Mesendoderm (in vitro differentiated cells): ENCODE measurements at regions not wholly inside any gene's neighbourhood (a gene's known extent, or its start where the extent isn't known, plus 50 kb on each side); places are given as distances from the start of the nearest gene placed in this dataset.

ENCODE experiments used
- DNase-seq: peaks from one replicate; pipeline ENCODE4 v3.0.0; 2013
- H2AK5ac ChIP-seq: 2 replicates; pipeline ENCODE4 v1.6.1; 2013; ENCODE audit warnings: low read length, inconsistent platforms
- H2BK120ac ChIP-seq: 2 replicates; pipeline ENCODE4 v1.6.1; 2013; ENCODE audit warnings: low read depth, mild to moderate bottlenecking, low read length, moderate library complexity, mixed read lengths
- H2BK15ac ChIP-seq: replicated peaks from 2 replicates; pipeline ENCODE4 v1.6.1; 2013; ENCODE audit warnings: low read depth, mild to moderate bottlenecking, moderate library complexity
- H2BK5ac ChIP-seq: 2 replicates; pipeline ENCODE4 v1.6.1; 2013; ENCODE audit warnings: low read length, inconsistent platforms
- H3K18ac ChIP-seq: 2 replicates; pipeline ENCODE4 v1.6.1; 2013; ENCODE audit warnings: mild to moderate bottlenecking, low read length, mixed read lengths
- H3K23ac ChIP-seq: one replicate; pipeline ENCODE4 v1.6.1; 2013; ENCODE audit warnings: low read length
- H3K27ac ChIP-seq: 2 replicates; pipeline ENCODE4 v1.5.1; 2013; ENCODE audit warnings: low read depth, mild to moderate bottlenecking, inconsistent platforms, low read length, moderate library complexity
- H3K27me3 ChIP-seq: 2 replicates; pipeline ENCODE4 v1.6.1; 2013; ENCODE audit warnings: low read length, control low read depth, mild to moderate bottlenecking, inconsistent platforms; ENCODE audit not compliant: insufficient read depth, poor library complexity
- H3K36me3 ChIP-seq: 2 replicates; pipeline ENCODE4 v1.6.1; 2013; ENCODE audit warnings: low read length, inconsistent platforms; ENCODE audit not compliant: control insufficient read depth, insufficient read depth
- H3K4ac ChIP-seq: one replicate; pipeline ENCODE4 v1.6.1; 2013; ENCODE audit warnings: low read depth, mild to moderate bottlenecking, low read length, moderate library complexity
- H3K4me1 ChIP-seq: 2 replicates; pipeline ENCODE4 v1.6.1; 2013; ENCODE audit warnings: low read depth, low read length, inconsistent platforms; ENCODE audit not compliant: control insufficient read depth
- H3K4me2 ChIP-seq: 2 replicates; pipeline ENCODE4 v1.6.1; 2013; ENCODE audit warnings: low read length
- H3K4me3 ChIP-seq: 2 replicates; pipeline ENCODE4 v1.5.1; 2013; ENCODE audit warnings: mild to moderate bottlenecking, low read length
- H3K56ac ChIP-seq: one replicate; pipeline ENCODE4 v1.6.1; 2013; ENCODE audit warnings: low read length
- H3K79me1 ChIP-seq: 2 replicates; pipeline ENCODE4 v1.6.1; 2013; ENCODE audit warnings: low read length, inconsistent platforms
- H3K79me2 ChIP-seq: 2 replicates; pipeline ENCODE4 v1.6.1; 2013; ENCODE audit warnings: mild to moderate bottlenecking, low read length; ENCODE audit not compliant: control insufficient read depth, insufficient read depth
- H3K9ac ChIP-seq: 2 replicates; pipeline ENCODE4 v1.6.1; 2013; ENCODE audit warnings: low read length, inconsistent platforms
- H4K5ac ChIP-seq: one replicate; pipeline ENCODE4 v1.6.1; 2013; ENCODE audit warnings: low read length
- H4K8ac ChIP-seq: one replicate; pipeline ENCODE4 v1.6.1; 2013; ENCODE audit warnings: low read depth, mild to moderate bottlenecking, control low read depth, low read length, moderate library complexity
- WGBS: extraction: QIAGEN DNeasy Blood & Tissue Kit; methylation state at CpG from one replicate; pipeline ENCODE4 v1.1.7; 2013; ENCODE audit warnings: low lambda C conversion rate, missing lambda C conversion rate; ENCODE audit not compliant: insufficient coverage; ENCODE audit errors: extremely low coverage; 5-methylcytosine and 5-hydroxymethylcytosine counted together

DNA sequence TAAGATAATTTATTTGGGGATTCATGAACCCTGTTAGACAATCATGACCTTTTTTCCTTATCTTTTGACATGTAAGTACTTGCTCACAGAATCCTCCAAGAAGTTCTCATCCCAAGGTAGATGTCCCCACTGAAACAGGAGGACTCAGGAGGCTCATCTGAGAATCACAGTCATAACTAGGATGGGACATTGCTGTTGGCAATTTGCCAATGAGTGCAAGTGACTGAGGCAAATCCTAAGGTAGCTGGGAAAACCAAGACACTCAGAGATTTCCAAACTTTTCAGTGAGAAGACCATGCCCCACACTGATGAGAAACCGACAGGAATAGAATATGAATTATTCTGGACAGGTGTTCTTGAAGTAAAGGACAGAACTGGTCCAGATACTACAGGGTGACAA, 735.0 kb downstream of the TMEM182 start:
- Histone ChIP-seq H3K18ac (no peak overlapping the region), H3K79me2 (no peaks in the 10 kb centered on the region), H3K23ac (no peak overlapping the region), H3K56ac (no peak overlapping the region), H3K36me3 (no peaks in the 10 kb centered on the region), H4K5ac (no peak overlapping the region), H3K4me3 (no peak overlapping the region), H2BK120ac (no peak overlapping the region), H2BK5ac (no peak overlapping the region), H2BK15ac (no peak overlapping the region), H3K4ac (no peak overlapping the region), H3K4me1 (no peaks in the 10 kb centered on the region), H2AK5ac (no peak overlapping the region), H3K79me1 (no peaks in the 10 kb centered on the region), H3K4me2 (no peak overlapping the region), H4K8ac (no peak overlapping the region), H3K27me3 (no peaks in the 10 kb centered on the region), H3K27ac (no peak overlapping the region), H3K9ac (no peak overlapping the region)
- DNase-seq, result no peak
- WGBS, result no CpG with 5 or more reads among the region's 1 CpG

- Histone ChIP-seq H4K5ac (no peak overlapping the region), H2BK5ac (no peak overlapping the region), H3K27me3 (no peaks in the 10 kb centered on the region), H3K4me1 (no peaks in the 10 kb centered on the region), H3K36me3 (no peaks in the 10 kb centered on the region), H3K9ac (no peak overlapping the region), H3K23ac (no peak overlapping the region), H3K4ac (no peak overlapping the region), H2BK120ac (no peak overlapping the region), H3K18ac (no peak overlapping the region), H3K79me1 (no peaks in the 10 kb centered on the region), H2AK5ac (no peak overlapping the region), H3K4me3 (no peak overlapping the region), H3K79me2 (no peaks in the 10 kb centered on the region), H3K56ac (no peak overlapping the region), H2BK15ac (no peak overlapping the region), H3K4me2 (no peak overlapping the region), H3K27ac (no peak overlapping the region), H4K8ac (no peak overlapping the region)
- DNase-seq, result no peak
- WGBS, result no CpG with 5 or more reads among the region's 4 CpGs
Observed at GRCh38 chr2:103506812-103507211, 745.0 kb downstream of the TMEM182 start.

- no peak for DNase-seq
- H3K36me3 ChIP-seq, result no peaks in the 10 kb centered on the region
- no peaks in the 10 kb centered on the region for H3K79me1 ChIP-seq
- no peak overlapping the region for H4K8ac ChIP-seq
- no peak overlapping the region for H3K27ac ChIP-seq
- no peak overlapping the region for H3K4me3 ChIP-seq
- H3K27me3 ChIP-seq, result no peaks in the 10 kb centered on the region
- H3K4me2 ChIP-seq, result no peak overlapping the region
- no peak overlapping the region for H2AK5ac ChIP-seq
- no peak overlapping the region for H3K4ac ChIP-seq
- H2BK120ac ChIP-seq, result no peak overlapping the region
- H3K23ac ChIP-seq, result no peak overlapping the region
- no peak overlapping the region for H2BK15ac ChIP-seq
- H3K56ac ChIP-seq, result no peak overlapping the region
- no peak overlapping the region for H3K9ac ChIP-seq
- no peak overlapping the region for H3K18ac ChIP-seq
- H3K79me2 ChIP-seq, result no peaks in the 10 kb centered on the region
- no peak overlapping the region for H4K5ac ChIP-seq
- H2BK5ac ChIP-seq, result no peak overlapping the region
- no peaks in the 10 kb centered on the region for H3K4me1 ChIP-seq
Observed at GRCh38 chr2:103512442-103512841, 750.6 kb downstream of the TMEM182 start.

DNA sequence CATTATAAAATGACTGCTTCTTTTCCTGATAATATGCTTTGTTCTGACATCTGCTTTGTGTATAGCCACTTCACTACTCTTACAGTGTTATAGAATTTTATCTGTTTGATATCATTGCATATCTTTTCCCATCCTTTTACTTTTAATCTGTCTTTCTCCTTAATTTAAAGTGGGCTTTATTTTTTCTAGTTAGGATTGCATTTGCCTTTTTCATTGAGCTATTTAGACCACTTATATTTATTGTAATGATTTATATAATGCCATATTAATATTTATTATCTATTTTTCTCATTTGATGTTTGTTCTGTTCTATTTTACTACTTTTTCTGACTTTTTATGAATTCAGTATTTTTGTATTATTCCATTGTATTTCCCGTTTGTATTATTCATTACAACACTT, 758.7 kb downstream of the TMEM182 start:
- no peaks in the 10 kb centered on the region for H3K36me3 ChIP-seq
- H3K79me2 ChIP-seq, result no peaks in the 10 kb centered on the region
- no peak overlapping the region for H3K56ac ChIP-seq
- H2BK120ac ChIP-seq, result no peak overlapping the region
- no peak overlapping the region for H3K23ac ChIP-seq
- H3K4ac ChIP-seq, result no peak overlapping the region
- no peaks in the 10 kb centered on the region for H3K79me1 ChIP-seq
- no peak overlapping the region for H3K18ac ChIP-seq
- no peak overlapping the region for H3K27ac ChIP-seq
- no peak overlapping the region for H2AK5ac ChIP-seq
- H3K9ac ChIP-seq, result no peak overlapping the region
- H3K27me3 ChIP-seq, result no peaks in the 10 kb centered on the region
- H3K4me2 ChIP-seq, result no peak overlapping the region
- no CpG with 5 or more reads among the region's 1 CpG for WGBS
- H2BK15ac ChIP-seq, result no peak overlapping the region
- H3K4me1 ChIP-seq, result no peaks in the 10 kb centered on the region
- no peak overlapping the region for H3K4me3 ChIP-seq
- no peak overlapping the region for H4K8ac ChIP-seq
- no peak for DNase-seq
- no peak overlapping the region for H4K5ac ChIP-seq
- H2BK5ac ChIP-seq, result no peak overlapping the region

- Histone ChIP-seq H3K4ac (no peak overlapping the region), H2BK5ac (no peak overlapping the region), H2BK120ac (no peak overlapping the region), H3K56ac (no peak overlapping the region), H3K4me3 (no peak overlapping the region), H3K27ac (no peak overlapping the region), H2BK15ac (no peak overlapping the region), H3K79me2 (no peaks in the 10 kb centered on the region), H3K4me1 (no peaks in the 10 kb centered on the region), H4K8ac (no peak overlapping the region), H4K5ac (no peak overlapping the region), H3K18ac (no peak overlapping the region), H3K4me2 (no peak overlapping the region), H3K36me3 (no peaks in the 10 kb centered on the region), H3K79me1 (no peaks in the 10 kb centered on the region), H3K27me3 (no peaks in the 10 kb centered on the region), H3K9ac (no peak overlapping the region), H3K23ac (no peak overlapping the region), H2AK5ac (no peak overlapping the region)
- no CpG with 5 or more reads among the region's 2 CpGs for WGBS
- DNase-seq, result no peak
Observed at GRCh38 chr2:103525756-103526155, 763.9 kb downstream of the TMEM182 start.

- Histone ChIP-seq H3K23ac (no peak overlapping the region), H2BK15ac (no peak overlapping the region), H3K56ac (no peak overlapping the region), H4K5ac (no peak overlapping the region), H2BK120ac (no peak overlapping the region), H3K4me2 (no peak overlapping the region), H3K4me3 (no peak overlapping the region), H3K36me3 (no peaks in the 10 kb centered on the region), H3K79me2 (no peaks in the 10 kb centered on the region), H3K4me1 (no peaks in the 10 kb centered on the region), H3K79me1 (no peaks in the 10 kb centered on the region), H3K9ac (no peak overlapping the region), H3K27ac (no peak overlapping the region), H3K27me3 (no peaks in the 10 kb centered on the region), H2BK5ac (no peak overlapping the region), H3K4ac (no peak overlapping the region), H4K8ac (no peak overlapping the region), H2AK5ac (no peak overlapping the region), H3K18ac (no peak overlapping the region)
- no peak for DNase-seq
- no CpG with 5 or more reads among the region's 9 CpGs for WGBS
Observed at GRCh38 chr2:103526757-103527156, 764.9 kb downstream of the TMEM182 start.
